HG02642 (cell line): ENCODE measurements at regions not wholly inside any gene's neighbourhood (a gene's known extent, or its start where the extent isn't known, plus 50 kb on each side); places are given as distances from the start of the nearest gene placed in this dataset.
"Not testable (repeated sequence)": the region's sequence is repeated elsewhere in the genome, so short reads cannot be mapped to it uniquely, and the experiment has no call there.

Experiments used
- ATAC-seq: cut with Tn5 transposase; IDR thresholded peaks from one replicate; pipeline ENCODE4 v1.9.1; 2021; ENCODE audit warnings: mild to moderate bottlenecking; ENCODE audit not compliant: unreplicated experiment, poor library complexity

- no peak for ATAC-seq
Observed at GRCh38 chr3:86797946-86798345, 193.0 kb downstream of the VGLL3 start.

DNA sequence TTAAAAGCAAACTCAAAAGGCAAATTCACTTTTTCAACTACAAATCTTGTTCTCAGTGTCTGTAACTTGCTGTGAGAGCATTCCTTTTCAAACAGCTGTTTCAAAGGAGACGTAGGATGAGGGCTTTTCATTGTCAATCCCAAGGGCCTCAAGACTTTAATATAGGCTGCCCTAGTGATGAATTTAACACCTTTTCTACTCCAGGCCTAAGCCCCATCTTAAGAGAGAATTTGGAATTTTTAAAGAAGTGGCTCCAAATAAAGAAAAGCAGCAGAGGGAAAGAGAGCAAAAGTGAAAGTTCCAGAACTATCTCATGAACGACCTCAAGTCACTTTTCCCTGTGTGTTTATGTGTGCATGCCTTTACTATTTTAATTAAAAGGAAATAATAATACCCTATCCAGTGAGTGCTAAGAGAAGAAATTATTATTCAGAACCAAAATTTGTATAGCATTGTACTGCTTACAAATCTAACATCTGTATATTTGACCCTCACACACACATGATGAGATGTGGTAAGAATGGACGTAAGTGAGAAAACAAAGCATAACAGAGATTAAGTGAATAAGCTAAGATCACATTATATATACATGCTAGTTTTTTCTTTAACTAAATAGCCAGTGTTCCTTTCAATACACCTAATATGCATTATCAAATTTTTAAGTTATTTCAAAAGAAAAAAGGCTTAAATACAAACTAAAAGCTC lies 196.4 kb downstream of the VGLL3 start:
- no peak for ATAC-seq

GRCh38 chr3:86793786-86794185 lies 197.2 kb downstream of the VGLL3 start:
- no peak for ATAC-seq

- no peak for ATAC-seq
Observed at GRCh38 chr3:86792316-86792715, 198.6 kb downstream of the VGLL3 start.

DNA sequence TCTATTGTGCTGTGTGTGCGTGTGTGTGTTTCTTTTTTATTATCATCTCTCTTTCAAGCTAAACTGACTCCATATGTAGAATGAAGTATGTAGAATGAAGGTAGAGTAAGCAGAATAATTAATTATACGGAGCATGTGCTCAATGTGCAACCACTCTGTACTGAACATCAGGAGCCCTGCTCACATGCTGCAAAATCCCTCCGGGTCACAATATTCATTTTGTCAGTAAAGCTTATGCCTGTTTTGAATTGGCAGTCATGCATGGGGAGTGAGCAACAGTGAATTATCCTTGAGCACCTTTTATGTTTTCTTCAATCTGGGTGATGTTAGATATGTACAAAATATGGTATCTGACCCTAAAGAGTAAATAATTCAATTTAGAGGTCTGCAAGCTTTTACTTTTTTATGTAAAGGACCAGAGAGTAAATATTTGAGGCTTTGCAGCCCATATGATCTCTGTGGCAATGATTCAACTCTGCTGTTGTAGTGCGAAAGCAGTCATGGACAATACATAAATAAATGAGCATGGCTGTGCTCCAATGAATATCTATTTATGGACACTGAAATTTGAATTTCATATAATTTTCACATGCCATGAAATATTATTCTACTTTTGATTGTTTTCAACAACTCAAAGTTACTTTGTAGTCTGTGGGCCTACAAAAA lies 199.9 kb downstream of the VGLL3 start:
- ATAC-seq = no peak

- no peak for ATAC-seq
Observed at GRCh38 chr3:86788371-86788770, 202.6 kb downstream of the VGLL3 start.

- no peak for ATAC-seq
Observed at GRCh38 chr3:86787091-86787490, 203.9 kb downstream of the VGLL3 start.

DNA sequence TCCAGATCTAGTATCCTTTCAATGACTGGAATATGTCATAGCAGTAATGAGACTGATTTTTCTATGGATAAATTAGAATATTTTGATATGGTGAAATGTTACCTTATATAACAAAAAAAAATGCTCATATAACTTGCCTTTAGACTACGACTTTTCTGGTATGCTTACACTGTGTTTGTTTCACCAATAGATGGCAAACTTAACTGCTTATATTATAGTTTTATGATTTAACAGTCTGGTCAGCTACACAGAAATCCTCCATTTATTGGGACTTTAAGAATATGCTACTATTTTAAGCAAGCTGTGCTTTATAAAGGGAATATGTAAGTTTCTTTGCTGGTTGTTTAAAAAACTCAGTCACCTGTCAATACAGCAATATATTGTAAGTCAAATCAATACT lies 205.6 kb downstream of the VGLL3 start:
- no peak for ATAC-seq

DNA sequence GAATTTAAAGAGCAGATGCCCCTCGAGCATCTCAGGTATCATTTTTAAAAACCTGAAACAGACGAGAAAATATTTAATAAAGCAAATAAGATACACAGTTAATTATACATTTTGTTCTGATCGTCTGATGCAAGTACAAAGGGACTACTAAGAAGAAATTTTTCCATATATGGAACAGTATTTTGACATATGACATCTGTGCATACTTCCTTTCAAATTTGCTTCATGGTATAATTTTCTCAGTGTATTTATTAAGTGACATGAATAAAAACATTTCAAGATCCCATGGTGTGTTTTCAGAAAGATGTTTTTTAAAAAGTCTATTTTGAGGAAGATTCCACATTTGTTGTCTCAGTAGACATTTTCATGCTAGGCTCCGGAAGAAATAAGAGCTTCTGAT lies 208.1 kb downstream of the VGLL3 start:
- no peak for ATAC-seq

- ATAC-seq = no peak
Observed at GRCh38 chr3:86782286-86782685, 208.7 kb downstream of the VGLL3 start.

DNA sequence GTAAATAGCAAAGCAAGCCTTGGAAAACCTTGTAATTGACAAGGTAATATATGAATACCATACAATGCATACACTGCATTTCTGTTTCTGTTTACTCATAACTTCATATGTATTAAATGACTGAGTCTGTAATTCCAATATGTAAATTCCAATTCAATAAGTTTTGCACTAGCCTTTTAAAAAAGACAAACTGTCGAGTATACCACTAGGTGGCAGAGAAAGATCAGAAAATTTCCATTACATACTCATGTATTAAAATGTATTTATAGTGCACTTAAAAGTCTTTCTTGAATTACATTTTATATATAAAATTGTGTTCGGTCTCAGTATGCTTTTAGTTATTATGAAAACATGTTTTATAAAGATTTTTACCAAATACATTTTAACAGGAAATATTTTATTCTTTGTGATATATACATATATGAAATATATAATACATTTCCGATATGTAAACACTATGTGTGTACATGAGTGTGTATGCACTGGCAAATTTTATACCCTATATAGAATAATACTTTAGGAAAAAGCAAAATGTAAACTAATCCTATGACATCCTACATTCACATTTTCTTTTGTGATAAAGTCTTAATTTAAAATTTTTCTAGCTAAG lies 216.8 kb downstream of the VGLL3 start:
- ATAC-seq = no peak

GRCh38 chr3:86772699-86773098 lies 218.2 kb downstream of the VGLL3 start:
- ATAC-seq = no peak

- no peak for ATAC-seq
Observed at GRCh38 chr3:86771741-86772512, 219.0 kb downstream of the VGLL3 start.

- ATAC-seq = no peak
Observed at GRCh38 chr3:86766331-86766730, 224.6 kb downstream of the VGLL3 start.

- ATAC-seq = not testable (repeated sequence)
Observed at GRCh38 chr3:86757322-86758179, 233.4 kb downstream of the VGLL3 start.

- ATAC-seq = no peak
Observed at GRCh38 chr3:86748015-86748414, 242.9 kb downstream of the VGLL3 start.

DNA sequence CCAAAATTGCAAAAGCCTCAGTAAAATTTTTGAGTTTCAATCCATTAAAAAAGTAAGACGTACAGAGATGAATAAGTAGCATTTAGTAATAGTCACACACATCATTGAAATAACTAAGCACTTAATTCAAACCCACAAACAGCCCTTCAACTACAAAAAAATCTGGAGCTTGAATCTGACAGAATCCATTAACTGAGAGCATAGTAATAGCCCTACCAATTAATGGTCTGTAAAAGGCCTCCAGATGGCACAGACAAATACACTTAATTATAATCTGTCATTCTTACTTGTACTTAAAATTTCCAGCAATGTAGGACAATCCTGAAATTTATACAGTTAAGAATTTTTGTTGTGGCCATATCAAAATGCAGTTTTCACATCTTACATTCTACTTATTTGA lies 246.9 kb downstream of the VGLL3 start:
- ATAC-seq = no peak

GRCh38 chr3:86743233-86743632 lies 247.7 kb downstream of the VGLL3 start:
- ATAC-seq = no peak

DNA sequence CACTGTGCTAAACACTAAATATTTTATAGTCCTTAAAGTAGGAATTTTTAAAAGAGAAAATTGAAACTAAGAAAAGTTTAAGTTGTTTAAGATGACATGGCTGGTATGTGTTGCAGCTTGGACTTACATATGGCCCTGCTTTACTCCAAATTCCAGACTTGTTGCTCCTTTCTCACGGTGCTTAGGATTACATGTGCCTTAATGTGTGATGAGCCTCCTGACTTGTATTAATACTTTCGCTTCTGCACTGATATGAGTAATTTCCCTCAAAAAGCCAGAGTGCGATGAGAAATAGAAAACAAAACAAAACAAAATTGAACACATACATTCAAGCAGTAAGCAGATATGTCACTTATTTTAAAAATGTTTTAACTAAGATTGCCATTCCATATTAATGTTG lies 250.2 kb downstream of the VGLL3 start:
- ATAC-seq = no peak

DNA sequence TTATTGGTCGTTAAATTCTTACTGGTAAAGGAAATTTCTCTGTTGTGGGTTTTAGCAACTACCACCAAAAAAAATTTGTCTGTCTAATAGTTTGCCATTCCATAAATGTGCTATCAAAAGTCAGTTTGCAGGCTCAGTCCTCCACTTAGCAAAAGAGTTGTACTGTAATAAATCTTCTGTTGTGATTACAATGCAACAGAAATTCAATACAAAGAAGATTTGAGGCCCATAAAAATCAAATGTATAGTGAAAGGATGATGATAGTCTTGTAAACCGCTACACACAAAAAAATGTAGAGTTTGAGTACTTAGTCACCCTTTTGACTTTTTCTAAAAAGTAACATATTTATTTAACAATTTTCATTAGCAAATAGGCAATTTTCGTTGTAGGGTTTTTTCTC lies 251.7 kb downstream of the VGLL3 start:
- ATAC-seq = no peak
